Adrenal gland (tissue), 9 donors: ENCODE measurements at regions not wholly inside any gene's neighbourhood (a gene's known extent, or its start where the extent isn't known, plus 50 kb on each side); places are given as distances from the start of the nearest gene placed in this dataset.
A peak's percentile ranks its signal among the peaks of the same experiment; 100 is the strongest.

Source experiments
- DNase-seq, 7 donors: peaks; one replicate each; pipeline ENCODE4 v3.0.0-alpha.2; 2019 to 2020
- H3K27ac ChIP-seq, 5 donors: fragments of 200-600 bp; sonication (generic) in 4 of 5; 1 replicate in 3 of 5; 2 replicates in 2 of 5; pipeline versions ENCODE4 v1.5.1 to v1.8.0; 2016 to 2020; ENCODE audit warnings: mild to moderate bottlenecking in 1 of 5
- H3K27me3 ChIP-seq: fragments of 200-600 bp; 2 replicates; pipeline ENCODE4 v1.8.0; 2021
- H3K36me3 ChIP-seq, 2 donors: fragments of 200-600 bp; replicated peaks in 1 of 2; 1 replicate in 1 of 2; 2 replicates in 1 of 2; pipeline versions ENCODE4 v1.5.1 to v1.8.0; 2018 to 2022
- H3K4me1 ChIP-seq, 2 donors: fragments of 200-600 bp; replicated peaks in 1 of 2; 1 replicate in 1 of 2; 2 replicates in 1 of 2; pipeline versions ENCODE4 v1.5.1 to v1.8.0; 2018 to 2021
- H3K4me3 ChIP-seq, 4 donors: fragments of 200-600 bp; sonication (generic) in 3 of 4; one replicate each; pipeline ENCODE4 v1.5.1; 2016 to 2018
- H3K9me3 ChIP-seq, 3 donors: fragments of 200-600 bp; sonication (generic) in 1 of 3; replicated peaks in 1 of 3; 1 replicate in 2 of 3; 2 replicates in 1 of 3; pipeline versions ENCODE4 v1.5.1 to v1.8.0; 2016 to 2021
- POLR2A ChIP-seq, 2 donors: fragments of 450-650 bp; IDR thresholded peaks; one replicate each; pipeline ENCODE4 v1.6.1; 2017; ENCODE audit warnings: antibody characterized with exemption in 2 of 2, mild to moderate bottlenecking in 2 of 2, moderate library complexity in 1 of 2
- WGBS, 4 donors: extraction: QIAGEN DNeasy Blood & Tissue Kit in 2 of 4; methylation state at CpG; one replicate each; pipeline versions ENCODE4 v1.1.5 to v1.1.7; 2013 to 2017; 5-methylcytosine and 5-hydroxymethylcytosine counted together
- intact Hi-C, 2 donors: fragments of 100-400 bp; cut with DNase I; formaldehyde crosslinking; loops; one replicate each; pipeline versions ENCODE4 v1.14.1 to v1.15.0; 2022 to 2023
- TF ChIP-seq, protein P1 (sequence below), 6 experiments: fragments of 450-650 bp in 4 of 6; fragments of 200-600 bp in 2 of 6; sonication (generic) in 1 of 6; IDR thresholded peaks; 1 replicate in 5 of 6; 2 replicates in 1 of 6; pipeline versions ENCODE4 v1.5.1 to v1.8.0; 2016 to 2021; ENCODE audit warnings: antibody characterized with exemption in 6 of 6, mild to moderate bottlenecking in 2 of 6, moderate library complexity in 1 of 6
- donor health status: healthy with polysubstance abuse.
- donor health status: Bipolar disorder and iron deficiency.
- donor health status: DM: yes; HTN: yes; CAD: no.
- donor health status: DM: no; HTN: no; CAD: no.
- donor health status: DM: no; HTN: no; CAD: no.

DNA sequence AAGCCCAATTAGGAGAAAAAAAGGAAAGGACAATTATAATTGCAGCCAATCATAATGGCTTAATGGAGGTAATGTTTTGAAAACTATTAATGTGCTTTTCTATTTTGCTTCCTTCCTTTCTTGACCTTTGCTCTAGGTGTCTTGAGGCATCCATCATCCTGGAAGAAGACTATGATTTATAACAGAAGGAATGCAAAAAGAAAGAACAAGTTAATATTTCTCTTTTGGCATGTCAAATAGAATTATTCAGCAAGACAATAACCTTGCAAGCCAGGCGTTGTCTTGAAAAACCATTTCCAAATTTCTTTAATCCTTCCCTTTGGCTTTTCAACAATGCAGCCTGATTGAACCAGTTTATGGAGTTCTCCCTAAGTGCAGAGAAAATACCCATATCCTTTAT is 107.7 kb upstream of the USP24 start:
- H3K4me1 ChIP-seq: no peaks in the 10 kb centered on the region

DNA sequence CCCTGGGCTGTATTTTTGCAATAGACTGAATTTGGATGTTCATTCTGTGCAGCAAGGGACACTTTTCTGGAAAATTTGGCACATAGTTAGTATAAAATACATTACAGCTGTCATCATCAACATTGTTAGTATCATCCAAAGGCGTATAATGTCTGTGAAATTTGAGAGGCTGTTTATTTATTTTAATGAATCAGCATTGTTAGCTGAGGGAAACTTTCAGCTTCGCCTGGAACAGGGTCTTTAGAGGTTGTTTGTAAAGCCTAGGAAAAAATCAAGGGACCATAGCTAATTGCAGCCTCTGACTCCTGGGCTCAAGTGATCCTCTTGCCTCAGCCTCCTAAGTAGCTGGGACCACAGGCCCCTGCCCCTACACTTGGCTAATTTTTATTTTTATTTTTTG is 106.8 kb upstream of the USP24 start:
- H3K4me3 ChIP-seq: no peak overlapping the region
- H3K9me3 ChIP-seq: no peaks in the 10 kb centered on the region
- no peaks in the 10 kb centered on the region for H3K4me1 ChIP-seq
- H3K27ac ChIP-seq: no peak overlapping the region
- intact Hi-C loops: no loop called here
- no peaks in the 10 kb centered on the region for H3K36me3 ChIP-seq
- H3K27me3 ChIP-seq: no peaks in the 10 kb centered on the region
- WGBS, 4 donors: 25 to 81% (median 67%) methylated on average over 2 of the region's 2 CpGs
- no peak for TF ChIP-seq POLR2A (IDR thresholded peaks at IDR 0.05)
- TF ChIP-seq, protein P1, sequence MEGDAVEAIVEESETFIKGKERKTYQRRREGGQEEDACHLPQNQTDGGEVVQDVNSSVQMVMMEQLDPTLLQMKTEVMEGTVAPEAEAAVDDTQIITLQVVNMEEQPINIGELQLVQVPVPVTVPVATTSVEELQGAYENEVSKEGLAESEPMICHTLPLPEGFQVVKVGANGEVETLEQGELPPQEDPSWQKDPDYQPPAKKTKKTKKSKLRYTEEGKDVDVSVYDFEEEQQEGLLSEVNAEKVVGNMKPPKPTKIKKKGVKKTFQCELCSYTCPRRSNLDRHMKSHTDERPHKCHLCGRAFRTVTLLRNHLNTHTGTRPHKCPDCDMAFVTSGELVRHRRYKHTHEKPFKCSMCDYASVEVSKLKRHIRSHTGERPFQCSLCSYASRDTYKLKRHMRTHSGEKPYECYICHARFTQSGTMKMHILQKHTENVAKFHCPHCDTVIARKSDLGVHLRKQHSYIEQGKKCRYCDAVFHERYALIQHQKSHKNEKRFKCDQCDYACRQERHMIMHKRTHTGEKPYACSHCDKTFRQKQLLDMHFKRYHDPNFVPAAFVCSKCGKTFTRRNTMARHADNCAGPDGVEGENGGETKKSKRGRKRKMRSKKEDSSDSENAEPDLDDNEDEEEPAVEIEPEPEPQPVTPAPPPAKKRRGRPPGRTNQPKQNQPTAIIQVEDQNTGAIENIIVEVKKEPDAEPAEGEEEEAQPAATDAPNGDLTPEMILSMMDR (IDR thresholded peaks at IDR 0.05): no peak
- no peak for DNase-seq

More for the DNA sequence above, 107.7 kb upstream of the USP24 start:
- H3K27ac ChIP-seq: no peak overlapping the region
- no peaks in the 10 kb centered on the region for H3K27me3 ChIP-seq
- no peak for DNase-seq
- TF ChIP-seq, protein P1 (IDR thresholded peaks at IDR 0.05): no peak
- TF ChIP-seq POLR2A (IDR thresholded peaks at IDR 0.05): no peak
- H3K4me3 ChIP-seq: no peak overlapping the region
- 43 to 70% (median 56%) methylated on average over 1 of the region's 1 CpG for WGBS, 4 donors
- intact Hi-C loops: no loop called here
- H3K36me3 ChIP-seq: no peaks in the 10 kb centered on the region
- no peaks in the 10 kb centered on the region for H3K9me3 ChIP-seq

DNA sequence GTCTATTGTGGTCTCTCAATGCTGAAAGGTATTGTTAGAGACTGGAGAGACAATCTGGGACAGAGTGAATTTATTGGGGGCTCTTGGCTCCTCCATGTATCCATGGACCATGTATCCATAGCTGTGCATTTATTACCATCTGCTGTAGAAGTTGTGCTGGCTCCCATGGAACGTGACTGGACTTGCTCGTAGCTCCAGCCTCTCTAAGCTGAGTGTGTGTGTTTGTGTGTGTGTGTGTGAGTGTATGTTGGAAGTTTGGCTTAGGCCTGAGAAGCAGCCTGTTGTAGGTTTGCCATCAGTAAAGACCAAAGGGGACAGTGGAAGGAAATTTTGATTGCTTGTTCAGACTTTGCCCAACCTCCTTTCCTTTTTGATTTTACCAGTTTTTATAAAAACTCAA is 105.7 kb upstream of the USP24 start:
- no peak for TF ChIP-seq POLR2A (IDR thresholded peaks at IDR 0.05)
- TF ChIP-seq, protein P1 (IDR thresholded peaks at IDR 0.05): no peak
- no peaks in the 10 kb centered on the region for H3K9me3 ChIP-seq
- 94 to 96% (median 95%) methylated on average over 2 of the region's 2 CpGs for WGBS, 4 donors
- no peaks in the 10 kb centered on the region for H3K36me3 ChIP-seq
- H3K4me3 ChIP-seq: no peak overlapping the region
- intact Hi-C loops: no loop called here
- H3K4me1 ChIP-seq: no peaks in the 10 kb centered on the region
- H3K27ac ChIP-seq: no peak overlapping the region
- DNase-seq: no peak
- H3K27me3 ChIP-seq: no peaks in the 10 kb centered on the region

DNA sequence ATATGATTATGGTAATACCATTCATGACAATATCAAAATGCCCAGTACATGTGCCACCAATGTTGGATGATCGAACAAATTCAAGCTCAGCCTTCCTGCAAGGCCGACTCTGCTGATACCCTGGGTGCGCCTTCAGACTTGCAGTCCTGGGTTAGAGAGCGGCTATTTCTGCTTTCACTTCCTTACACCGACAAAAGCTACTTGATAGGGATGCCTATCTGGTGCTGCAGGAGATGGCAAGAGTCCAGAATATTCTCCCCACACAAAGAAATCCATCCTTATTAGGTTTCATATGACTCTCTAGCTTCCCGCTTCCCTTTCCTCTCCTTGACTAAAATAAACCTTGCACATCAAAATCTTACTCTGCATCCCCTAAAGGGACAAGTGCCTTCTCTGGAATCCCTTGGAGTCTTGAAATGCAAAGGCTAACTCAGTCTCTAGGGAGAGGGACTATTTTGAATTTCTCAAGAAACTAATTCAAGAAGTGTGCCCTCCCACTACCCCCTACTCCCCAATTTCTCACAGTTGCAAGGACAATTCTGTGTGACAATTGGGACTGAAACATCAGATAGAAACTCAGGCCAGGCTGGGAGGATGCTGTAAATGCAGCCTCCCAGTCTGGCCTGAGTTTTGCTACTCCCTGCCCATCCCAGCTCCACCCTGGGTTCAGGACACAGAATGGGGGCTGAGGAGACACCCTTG is 103.1 kb upstream of the USP24 start:
- 59 to 81% (median 67%) methylated on average over 3 to 6 of the region's 6 CpGs for WGBS, 4 donors
- intact Hi-C loops: no loop called here

More for the DNA sequence above, 103.1 kb upstream of the USP24 start:
- Histone ChIP-seq H3K4me3 (no peak overlapping the region), H3K27me3 (no peaks in the 10 kb centered on the region), H3K27ac (no peak overlapping the region), H3K9me3 (no peaks in the 10 kb centered on the region), H3K4me1 (no peaks in the 10 kb centered on the region), H3K36me3 (no peaks in the 10 kb centered on the region)
- peak in 4 of 7 donors; percentile 12 to 53 (median 21) for DNase-seq
- TF ChIP-seq, protein P1 (IDR thresholded peaks at IDR 0.05): no peak
- TF ChIP-seq POLR2A (IDR thresholded peaks at IDR 0.05): no peak
